HG03159 (cell line): ENCODE measurements at regions not wholly inside any gene's neighbourhood (a gene's known extent, or its start where the extent isn't known, plus 50 kb on each side); places are given as distances from the start of the nearest gene placed in this dataset.
A peak's percentile ranks its signal among the peaks of the same experiment; 100 is the strongest.
"Not testable (repeated sequence)": the region's sequence is repeated elsewhere in the genome, so short reads cannot be mapped to it uniquely, and the experiment has no call there.

ENCODE experiments used
- ATAC-seq: cut with Tn5 transposase; IDR thresholded peaks from one replicate; pipeline ENCODE4 v1.9.1; 2021; ENCODE audit warnings: mild to moderate bottlenecking, moderate library complexity; ENCODE audit not compliant: unreplicated experiment

- no peak for ATAC-seq
Observed at GRCh38 chr4:81375745-81376144, 96.0 kb downstream of the RASGEF1B start.

GRCh38 chr4:81369886-81370285 is 101.8 kb downstream of the RASGEF1B start:
- ATAC-seq = no peak

- no peak for ATAC-seq
Observed at GRCh38 chr4:81366779-81367178, 104.9 kb downstream of the RASGEF1B start.

- ATAC-seq = no peak
Observed at GRCh38 chr4:81360737-81361136, 111.0 kb downstream of the RASGEF1B start.

GRCh38 chr4:81359207-81359606 is 112.5 kb downstream of the RASGEF1B start:
- ATAC-seq = no peak

- no peak for ATAC-seq
Observed at GRCh38 chr4:81358154-81358553, 113.6 kb downstream of the RASGEF1B start.

GRCh38 chr4:81356621-81357020 is 115.1 kb downstream of the RASGEF1B start:
- ATAC-seq = no peak

GRCh38 chr4:81355136-81355535 is 116.6 kb downstream of the RASGEF1B start:
- no peak for ATAC-seq

- ATAC-seq = no peak
Observed at GRCh38 chr4:81353861-81354260, 117.8 kb downstream of the RASGEF1B start.

GRCh38 chr4:81352446-81352835 is 119.3 kb downstream of the RASGEF1B start:
- no peak for ATAC-seq

GRCh38 chr4:81351654-81352445 is 119.9 kb downstream of the RASGEF1B start:
- peak; percentile 94 for ATAC-seq

- ATAC-seq = no peak
Observed at GRCh38 chr4:81350040-81350439, 121.7 kb downstream of the RASGEF1B start.

- ATAC-seq = no peak
Observed at GRCh38 chr4:81348778-81349094, 123.0 kb downstream of the RASGEF1B start.

GRCh38 chr4:81348086-81348777 is 123.5 kb downstream of the RASGEF1B start:
- ATAC-seq = no peak

GRCh38 chr4:81346719-81347118 is 125.0 kb downstream of the RASGEF1B start:
- no peak for ATAC-seq

- ATAC-seq = no peak
Observed at GRCh38 chr4:81343536-81343935, 128.2 kb downstream of the RASGEF1B start.

GRCh38 chr4:81343046-81343445 is 128.0 kb upstream of the PRKG2 start:
- ATAC-seq = no peak

GRCh38 chr4:81337211-81337610 is 122.2 kb upstream of the PRKG2 start:
- ATAC-seq = no peak

GRCh38 chr4:81335122-81335912 is 120.3 kb upstream of the PRKG2 start:
- no peak for ATAC-seq

- no peak for ATAC-seq
Observed at GRCh38 chr4:81330018-81330417, 115.0 kb upstream of the PRKG2 start.

- ATAC-seq = no peak
Observed at GRCh38 chr4:81326581-81326980, 111.6 kb upstream of the PRKG2 start.

GRCh38 chr4:81324594-81324993 is 109.6 kb upstream of the PRKG2 start:
- not testable (repeated sequence) for ATAC-seq
